MCF 10A (cell line): ENCODE measurements at regions not wholly inside any gene's neighbourhood (a gene's known extent, or its start where the extent isn't known, plus 50 kb on each side); places are given as distances from the start of the nearest gene placed in this dataset.

Source experiments
- BruUV-seq: library from RNA; stranded (reverse); fragments of 400-500 nt; replicated peaks from 2 replicates; lab custom pipeline; 2021; lab: Mats Ljungman, UMichigan
- CTCF ChIA-PET: fragments of 300-600 bp; sonication (Branson Sonifier 250); formaldehyde crosslinking; extraction: SDS; loops from one replicate; lab custom pipeline; 2021; ENCODE audit warnings: antibody characterized with exemption, inconsistent platforms; lab: Yijun Ruan, JAX
- POLR2A ChIA-PET: fragments of 300-600, 350-650 bp; sonication (Branson Sonifier 250); formaldehyde crosslinking; extraction: SDS; loops from one replicate; lab custom pipeline; 2020; ENCODE audit warnings: antibody characterized with exemption, inconsistent platforms; lab: Yijun Ruan, JAX
- DNase-seq: peaks from one replicate; pipeline ENCODE4 v3.0.0-alpha.2; 2018; ENCODE audit not compliant: unreplicated experiment
- H3K27ac Mint-ChIP-seq: one replicate; pipeline ENCODE4 v1.8.0; 2022; ENCODE audit warnings: mild to moderate bottlenecking, low read depth, mixed read lengths; ENCODE audit not compliant: unreplicated experiment
- H3K27me3 Mint-ChIP-seq: one replicate; pipeline ENCODE4 v1.8.0; 2022; ENCODE audit warnings: mixed read lengths; ENCODE audit not compliant: insufficient read depth, unreplicated experiment
- H3K36me3 Mint-ChIP-seq: one replicate; pipeline ENCODE4 v1.8.0; 2022; ENCODE audit warnings: mild to moderate bottlenecking, moderate library complexity, mixed read lengths; ENCODE audit not compliant: insufficient read depth, unreplicated experiment
- H3K4me1 Mint-ChIP-seq: one replicate; pipeline ENCODE4 v1.8.0; 2022; ENCODE audit warnings: mixed read lengths; ENCODE audit not compliant: insufficient read depth, unreplicated experiment
- H3K4me3 Mint-ChIP-seq: one replicate; pipeline ENCODE4 v1.8.0; 2022; ENCODE audit warnings: mild to moderate bottlenecking, moderate library complexity, mixed read lengths; ENCODE audit not compliant: unreplicated experiment
- H3K9me3 Mint-ChIP-seq: one replicate; pipeline ENCODE4 v1.8.0; 2022; ENCODE audit warnings: mixed read lengths; ENCODE audit not compliant: unreplicated experiment
- CTCF ChIP-seq: fragments of 200-600 bp; IDR thresholded peaks from one replicate; pipeline ENCODE4 v1.8.0; 2022; ENCODE audit warnings: antibody characterized with exemption, mild to moderate bottlenecking; ENCODE audit not compliant: unreplicated experiment
- intact Hi-C: fragments of 100-400 bp; cut with micrococcal nuclease; formaldehyde crosslinking; loops from 2 replicates; pipeline ENCODE4 v1.14.1; 2022

DNA sequence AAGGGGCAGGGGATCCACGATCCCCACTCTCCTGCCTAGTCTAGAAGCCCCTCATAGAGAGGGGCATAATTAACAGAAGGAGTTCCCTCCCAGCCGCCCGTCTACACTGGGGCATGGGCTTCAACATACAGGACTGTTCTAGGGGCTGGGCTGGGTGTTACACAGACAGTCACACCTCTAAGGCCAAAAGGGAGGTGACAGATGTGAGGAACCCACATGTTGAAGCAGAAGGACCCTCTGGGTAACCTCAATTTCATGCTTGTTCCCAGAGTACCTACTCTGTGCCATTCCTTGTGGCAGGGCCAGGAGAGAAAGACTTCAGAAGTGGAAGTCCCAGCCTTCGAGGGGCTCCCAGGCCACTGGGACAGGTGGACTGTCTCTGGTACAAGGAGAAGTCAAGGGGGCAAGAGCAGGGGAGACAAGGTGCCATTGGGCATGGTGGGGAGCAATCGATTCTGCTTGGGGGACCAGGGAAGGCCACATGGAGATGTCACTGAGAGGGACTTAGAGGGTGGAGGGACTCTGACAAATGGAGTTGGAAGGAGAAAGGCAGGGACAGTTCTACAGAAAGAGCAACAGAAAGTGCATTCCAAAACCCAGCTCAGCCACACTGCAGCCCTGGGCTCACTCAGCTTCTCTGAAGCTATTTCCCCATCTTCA lies 71.3 kb downstream of the CPN2 start:
- no peaks in the 10 kb centered on the region for H3K9me3 Mint-ChIP-seq
- H3K4me1 Mint-ChIP-seq: peaks cover 16% of the 10 kb centered on the region
- no peaks in the 10 kb centered on the region for H3K27me3 Mint-ChIP-seq
- H3K36me3 Mint-ChIP-seq: peaks cover 7% of the 10 kb centered on the region
- ChIA-PET CTCF (interaction anchor here (0.6 to 0.7 kb wide), 2 partner anchors 16 to 201 kb away, joined by 3 read pairs; no protein-coding TSS in a partner anchor), POLR2A (no interaction called here)
- intact Hi-C loops: no loop called here
- no peak for TF ChIP-seq CTCF
- DNase-seq: no peak
- no peak overlapping the region for H3K27ac Mint-ChIP-seq
- BruUV-seq: no TSS peak
- H3K4me3 Mint-ChIP-seq: no peak overlapping the region

DNA sequence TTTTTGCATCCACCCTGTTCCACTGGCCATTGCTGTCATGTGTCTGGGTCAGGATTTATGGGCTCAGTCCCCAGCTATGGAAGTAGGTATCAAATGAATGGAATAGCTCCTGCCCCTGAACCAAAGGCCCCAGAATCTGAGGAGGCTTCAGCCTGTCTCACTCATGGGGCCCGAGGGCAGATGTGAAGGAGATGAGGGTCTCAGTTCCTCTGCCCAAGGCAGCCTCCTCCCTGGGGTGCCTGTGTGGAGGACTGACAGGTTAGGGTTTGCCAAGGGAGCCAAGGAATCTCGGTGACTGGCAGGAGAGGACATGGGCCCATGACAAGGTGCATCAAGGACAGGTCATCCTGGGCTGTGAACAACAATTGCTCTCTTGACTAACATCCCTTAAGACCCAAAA lies 70.4 kb downstream of the CPN2 start:
- no TSS peak for BruUV-seq
- intact Hi-C loops: no loop called here
- no peak for TF ChIP-seq CTCF
- peaks cover 9% of the 10 kb centered on the region for H3K4me1 Mint-ChIP-seq
- DNase-seq: no peak
- ChIA-PET POLR2A (no interaction called here), CTCF (no interaction called here)
- H3K4me3 Mint-ChIP-seq: no peak overlapping the region
- no peaks in the 10 kb centered on the region for H3K9me3 Mint-ChIP-seq
- H3K27me3 Mint-ChIP-seq: no peaks in the 10 kb centered on the region
- H3K36me3 Mint-ChIP-seq: peaks cover 7% of the 10 kb centered on the region
- H3K27ac Mint-ChIP-seq: no peak overlapping the region

DNA sequence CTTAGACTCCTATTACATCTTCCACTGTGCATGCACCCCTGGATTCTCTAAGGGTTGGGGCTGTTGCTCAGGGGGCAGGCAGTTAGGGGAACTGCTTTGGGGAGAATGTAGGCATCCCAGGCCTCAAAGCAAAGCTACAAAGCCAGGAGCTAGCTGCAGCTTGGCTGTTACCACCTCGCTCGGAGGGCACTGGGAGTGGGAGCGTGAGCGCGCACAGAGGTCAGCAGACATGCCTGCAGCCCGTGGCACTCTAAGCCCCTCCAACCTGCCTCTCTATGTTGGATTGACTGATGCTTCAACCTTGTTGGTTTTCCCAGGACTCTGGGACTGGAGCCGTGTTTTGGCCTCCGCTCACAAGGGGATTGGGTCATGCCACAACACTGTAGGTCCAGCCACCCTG lies 69.8 kb downstream of the CPN2 start:
- intact Hi-C loops: no loop called here
- ChIA-PET CTCF (no interaction called here), POLR2A (no interaction called here)
- no peak for TF ChIP-seq CTCF
- peaks cover 7% of the 10 kb centered on the region for H3K36me3 Mint-ChIP-seq
- H3K9me3 Mint-ChIP-seq: no peaks in the 10 kb centered on the region
- no peaks in the 10 kb centered on the region for H3K27me3 Mint-ChIP-seq
- BruUV-seq: no TSS peak
- H3K4me1 Mint-ChIP-seq: peaks cover 9% of the 10 kb centered on the region
- H3K4me3 Mint-ChIP-seq: no peak overlapping the region
- no peak for DNase-seq
- no peak overlapping the region for H3K27ac Mint-ChIP-seq

GRCh38 chr3:194281766-194282165 lies 69.4 kb downstream of the CPN2 start:
- no TSS peak for BruUV-seq
- no peaks in the 10 kb centered on the region for H3K27me3 Mint-ChIP-seq
- peaks cover 9% of the 10 kb centered on the region for H3K4me1 Mint-ChIP-seq
- no peaks in the 10 kb centered on the region for H3K9me3 Mint-ChIP-seq
- CTCF ChIA-PET: interaction anchor here (0.8 kb wide), 1 partner anchor 11 kb away, joined by 3 read pairs; no protein-coding TSS in a partner anchor
- no peak for TF ChIP-seq CTCF
- no peak overlapping the region for H3K4me3 Mint-ChIP-seq
- H3K36me3 Mint-ChIP-seq: peaks cover 7% of the 10 kb centered on the region
- POLR2A ChIA-PET: no interaction called here
- no peak for DNase-seq
- intact Hi-C loops: no loop called here
- no peak overlapping the region for H3K27ac Mint-ChIP-seq
